Mesothelial cell of epicardium (in vitro differentiated cells): ENCODE measurements at regions not wholly inside any gene's neighbourhood (a gene's known extent, or its start where the extent isn't known, plus 50 kb on each side); places are given as distances from the start of the nearest gene placed in this dataset.

Experiments
- DNase-seq, 2 experiments: peaks; one replicate each; pipeline ENCODE4 v3.0.0; 2021; ENCODE audit warnings: low spot score in 2 of 2; ENCODE audit not compliant: unreplicated experiment in 2 of 2
- H3K27ac Mint-ChIP-seq: 2 replicates; pipeline ENCODE4 v1.8.0; 2021; ENCODE audit warnings: mixed read lengths
- H3K27me3 Mint-ChIP-seq: 2 replicates; pipeline ENCODE4 v1.8.0; 2021; ENCODE audit warnings: low read depth, mixed read lengths
- H3K36me3 Mint-ChIP-seq: 2 replicates; pipeline ENCODE4 v1.8.0; 2021; ENCODE audit warnings: mixed read lengths
- H3K4me1 Mint-ChIP-seq: 2 replicates; pipeline ENCODE4 v1.8.0; 2021; ENCODE audit warnings: mixed read lengths
- H3K4me3 Mint-ChIP-seq: 2 replicates; pipeline ENCODE4 v1.8.0; 2021; ENCODE audit warnings: mild to moderate bottlenecking, moderate library complexity, mixed read lengths
- H3K9me3 Mint-ChIP-seq: 2 replicates; pipeline ENCODE4 v1.8.0; 2021; ENCODE audit warnings: mixed read lengths
- CTCF ChIP-seq: fragments of 200-600 bp; sonication (generic); IDR thresholded peaks from one replicate; pipeline ENCODE4 v1.5.0; 2021; ENCODE audit warnings: antibody characterized with exemption; ENCODE audit not compliant: unreplicated experiment

- no peak for DNase-seq
- Mint-ChIP-seq H3K4me1 (no peaks in the 10 kb centered on the region), H3K4me3 (no peak overlapping the region), H3K27ac (no peak overlapping the region), H3K36me3 (no peaks in the 10 kb centered on the region), H3K9me3 (peaks cover 16% of the 10 kb centered on the region), H3K27me3 (no peaks in the 10 kb centered on the region)
- no peak for TF ChIP-seq CTCF
These were observed 749.4 kb downstream of the ARAP2 start for GRCh38 chr4:35494955-35495354.

- Mint-ChIP-seq H3K4me1 (no peaks in the 10 kb centered on the region), H3K9me3 (peaks cover 13% of the 10 kb centered on the region), H3K4me3 (no peak overlapping the region), H3K36me3 (no peaks in the 10 kb centered on the region), H3K27me3 (no peaks in the 10 kb centered on the region), H3K27ac (no peak overlapping the region)
- no peak for DNase-seq
- no peak for TF ChIP-seq CTCF
These were observed 743.5 kb downstream of the ARAP2 start for GRCh38 chr4:35500812-35501211.

GRCh38 chr4:35503435-35503834 is 740.9 kb downstream of the ARAP2 start:
- H3K27me3 Mint-ChIP-seq = no peaks in the 10 kb centered on the region
- no peaks in the 10 kb centered on the region for H3K36me3 Mint-ChIP-seq
- H3K4me1 Mint-ChIP-seq = no peaks in the 10 kb centered on the region
- no peak overlapping the region for H3K27ac Mint-ChIP-seq
- no peak for TF ChIP-seq CTCF
- DNase-seq = no peak
- H3K4me3 Mint-ChIP-seq = no peak overlapping the region
- peaks cover 12% of the 10 kb centered on the region for H3K9me3 Mint-ChIP-seq

- no peaks in the 10 kb centered on the region for H3K27me3 Mint-ChIP-seq
- TF ChIP-seq CTCF = no peak
- H3K4me3 Mint-ChIP-seq = no peak overlapping the region
- H3K4me1 Mint-ChIP-seq = no peaks in the 10 kb centered on the region
- no peaks in the 10 kb centered on the region for H3K36me3 Mint-ChIP-seq
- peaks cover 12% of the 10 kb centered on the region for H3K9me3 Mint-ChIP-seq
- H3K27ac Mint-ChIP-seq = no peak overlapping the region
- no peak for DNase-seq
These were observed 738.2 kb downstream of the ARAP2 start for GRCh38 chr4:35506161-35506560.

- Mint-ChIP-seq H3K4me3 (no peak overlapping the region), H3K27ac (no peak overlapping the region), H3K9me3 (peaks cover 6% of the 10 kb centered on the region), H3K36me3 (no peaks in the 10 kb centered on the region), H3K27me3 (no peaks in the 10 kb centered on the region), H3K4me1 (no peaks in the 10 kb centered on the region)
- no peak for DNase-seq
- TF ChIP-seq CTCF = no peak
These were observed 732.5 kb downstream of the ARAP2 start for GRCh38 chr4:35511851-35512250.

GRCh38 chr4:35516102-35516501 is 728.2 kb downstream of the ARAP2 start:
- Mint-ChIP-seq H3K27me3 (no peaks in the 10 kb centered on the region), H3K4me1 (no peaks in the 10 kb centered on the region), H3K36me3 (no peaks in the 10 kb centered on the region), H3K27ac (no peak overlapping the region), H3K9me3 (peaks cover 17% of the 10 kb centered on the region), H3K4me3 (no peak overlapping the region)
- no peak for DNase-seq
- TF ChIP-seq CTCF = no peak
